ENCODE measurements at regions not wholly inside any gene's neighbourhood (a gene's known extent, or its start where the extent isn't known, plus 50 kb on each side); places are given as distances from the start of the nearest gene placed in this dataset.

- DNase-seq (ENCODE audit: low read depth) = peak; percentile 17
- H3K4me3 ChIP-seq (ENCODE audit: low read length) = no peak overlapping the region
Observed at GRCh38 chr10:4383651-4384098, 442.3 kb upstream of the AKR1E2 start.

GRCh38 chr10:4382811-4383210, 443.2 kb upstream of the AKR1E2 start:
- H3K4me3 ChIP-seq (ENCODE audit: low read length) = no peak overlapping the region
- TF ChIP-seq CTCF (IDR thresholded peaks at IDR 0.05; ENCODE audit: insufficient read depth, low read depth, low read length, missing control alignments) = no peak
- DNase-seq (ENCODE audit: low read depth) = no peak

More at GRCh38 chr10:4383651-4384098, 442.3 kb upstream of the AKR1E2 start:
- no peak for TF ChIP-seq CTCF (IDR thresholded peaks at IDR 0.05; ENCODE audit: insufficient read depth, low read depth, low read length, missing control alignments)

- TF ChIP-seq CTCF (IDR thresholded peaks at IDR 0.05; ENCODE audit: insufficient read depth, low read depth, low read length, missing control alignments) = no peak
- no peak for DNase-seq (ENCODE audit: low read depth)
- H3K4me3 ChIP-seq (ENCODE audit: low read length) = no peak overlapping the region
Observed at GRCh38 chr10:4373612-4374011, 452.4 kb upstream of the AKR1E2 start.

- no peak for DNase-seq (ENCODE audit: low read depth)
- TF ChIP-seq CTCF (IDR thresholded peaks at IDR 0.05; ENCODE audit: insufficient read depth, low read depth, low read length, missing control alignments) = no peak
- H3K4me3 ChIP-seq (ENCODE audit: low read length) = no peak overlapping the region
Observed at GRCh38 chr10:4373098-4373497, 452.9 kb upstream of the AKR1E2 start.

GRCh38 chr10:4372601-4373000, 453.4 kb upstream of the AKR1E2 start:
- DNase-seq (ENCODE audit: low read depth) = no peak
- TF ChIP-seq CTCF (IDR thresholded peaks at IDR 0.05; ENCODE audit: insufficient read depth, low read depth, low read length, missing control alignments) = no peak
- no peak overlapping the region for H3K4me3 ChIP-seq (ENCODE audit: low read length)

- DNase-seq (ENCODE audit: low read depth) = no peak
- TF ChIP-seq CTCF (IDR thresholded peaks at IDR 0.05; ENCODE audit: insufficient read depth, low read depth, low read length, missing control alignments) = no peak
- no peak overlapping the region for H3K4me3 ChIP-seq (ENCODE audit: low read length)
Observed at GRCh38 chr10:4371691-4372295, 454.2 kb upstream of the AKR1E2 start.

- TF ChIP-seq CTCF (IDR thresholded peaks at IDR 0.05; ENCODE audit: insufficient read depth, low read depth, low read length, missing control alignments) = no peak
- H3K4me3 ChIP-seq (ENCODE audit: low read length) = no peak overlapping the region
- DNase-seq (ENCODE audit: low read depth) = no peak
Observed at GRCh38 chr10:4370376-4370775, 455.6 kb upstream of the AKR1E2 start.
